Mesothelial cell of epicardium (in vitro differentiated cells): ENCODE measurements at regions not wholly inside any gene's neighbourhood (a gene's known extent, or its start where the extent isn't known, plus 50 kb on each side); places are given as distances from the start of the nearest gene placed in this dataset.

Experiments used
- DNase-seq, 2 experiments: peaks; one replicate each; pipeline ENCODE4 v3.0.0; 2021; ENCODE audit warnings: low spot score in 2 of 2; ENCODE audit not compliant: unreplicated experiment in 2 of 2
- H3K27ac Mint-ChIP-seq: 2 replicates; pipeline ENCODE4 v1.8.0; 2021; ENCODE audit warnings: mixed read lengths
- H3K27me3 Mint-ChIP-seq: 2 replicates; pipeline ENCODE4 v1.8.0; 2021; ENCODE audit warnings: low read depth, mixed read lengths
- H3K36me3 Mint-ChIP-seq: 2 replicates; pipeline ENCODE4 v1.8.0; 2021; ENCODE audit warnings: mixed read lengths
- H3K4me1 Mint-ChIP-seq: 2 replicates; pipeline ENCODE4 v1.8.0; 2021; ENCODE audit warnings: mixed read lengths
- H3K4me3 Mint-ChIP-seq: 2 replicates; pipeline ENCODE4 v1.8.0; 2021; ENCODE audit warnings: mild to moderate bottlenecking, moderate library complexity, mixed read lengths
- H3K9me3 Mint-ChIP-seq: 2 replicates; pipeline ENCODE4 v1.8.0; 2021; ENCODE audit warnings: mixed read lengths
- CTCF ChIP-seq: fragments of 200-600 bp; sonication (generic); IDR thresholded peaks from one replicate; pipeline ENCODE4 v1.5.0; 2021; ENCODE audit warnings: antibody characterized with exemption; ENCODE audit not compliant: unreplicated experiment

- Mint-ChIP-seq H3K36me3 (no peaks in the 10 kb centered on the region), H3K4me3 (no peak overlapping the region), H3K27ac (no peak overlapping the region), H3K9me3 (no peaks in the 10 kb centered on the region), H3K4me1 (peaks cover 21% of the 10 kb centered on the region), H3K27me3 (peaks cover 3% of the 10 kb centered on the region)
- no peak for DNase-seq
- TF ChIP-seq CTCF, result no peak
These were observed 74.0 kb downstream of the POLR2M start for GRCh38 chr15:57780471-57780870.

- H3K9me3 Mint-ChIP-seq, result no peaks in the 10 kb centered on the region
- DNase-seq, result no peak
- peaks cover 10% of the 10 kb centered on the region for H3K27me3 Mint-ChIP-seq
- no peaks in the 10 kb centered on the region for H3K36me3 Mint-ChIP-seq
- peaks cover 6% of the 10 kb centered on the region for H3K4me1 Mint-ChIP-seq
- TF ChIP-seq CTCF, result no peak
- no peak overlapping the region for H3K4me3 Mint-ChIP-seq
- H3K27ac Mint-ChIP-seq, result no peak overlapping the region
These were observed 76.2 kb downstream of the POLR2M start for GRCh38 chr15:57782731-57783130.

- no peak overlapping the region for H3K4me3 Mint-ChIP-seq
These were observed 77.6 kb downstream of the POLR2M start for GRCh38 chr15:57784081-57784511.

GRCh38 chr15:57785039-57785438 is 78.5 kb downstream of the POLR2M start:
- Mint-ChIP-seq H3K9me3 (no peaks in the 10 kb centered on the region), H3K4me1 (peaks cover 16% of the 10 kb centered on the region), H3K27ac (no peak overlapping the region), H3K4me3 (no peak overlapping the region), H3K27me3 (peaks cover 15% of the 10 kb centered on the region), H3K36me3 (no peaks in the 10 kb centered on the region)
- no peak for TF ChIP-seq CTCF
- DNase-seq, result no peak

More at GRCh38 chr15:57784081-57784511, 77.6 kb downstream of the POLR2M start:
- DNase-seq, result no peak
- Mint-ChIP-seq H3K9me3 (no peaks in the 10 kb centered on the region), H3K36me3 (no peaks in the 10 kb centered on the region), H3K27ac (no peak overlapping the region), H3K27me3 (peaks cover 15% of the 10 kb centered on the region), H3K4me1 (peaks cover 9% of the 10 kb centered on the region)
- TF ChIP-seq CTCF, result no peak

GRCh38 chr15:57785959-57786358 is 79.4 kb downstream of the POLR2M start:
- no peaks in the 10 kb centered on the region for H3K36me3 Mint-ChIP-seq
- H3K4me1 Mint-ChIP-seq, result peaks cover 10% of the 10 kb centered on the region
- H3K4me3 Mint-ChIP-seq, result no peak overlapping the region
- no peaks in the 10 kb centered on the region for H3K9me3 Mint-ChIP-seq
- H3K27ac Mint-ChIP-seq, result no peak overlapping the region
- peaks cover 16% of the 10 kb centered on the region for H3K27me3 Mint-ChIP-seq
- TF ChIP-seq CTCF, result no peak
- no peak for DNase-seq

- Mint-ChIP-seq H3K27me3 (peaks cover 20% of the 10 kb centered on the region), H3K4me3 (no peak overlapping the region), H3K36me3 (no peaks in the 10 kb centered on the region), H3K9me3 (no peaks in the 10 kb centered on the region), H3K27ac (no peak overlapping the region), H3K4me1 (peaks cover 10% of the 10 kb centered on the region)
- no peak for DNase-seq
- TF ChIP-seq CTCF, result no peak
These were observed 82.7 kb downstream of the POLR2M start for GRCh38 chr15:57789225-57789624.
